ENCODE measurements at regions not wholly inside any gene's neighbourhood (a gene's known extent, or its start where the extent isn't known, plus 50 kb on each side); places are given as distances from the start of the nearest gene placed in this dataset.

- DNase-seq (ENCODE audit: extremely low read depth, low read depth) = no peak
- H3K4me3 ChIP-seq (replicated peaks; ENCODE audit: low read depth, low read length) = no peak overlapping the region
- TF ChIP-seq CTCF (IDR thresholded peaks at IDR 0.05; ENCODE audit: low read depth, low read length, missing control alignments) = no peak
Measured at GRCh38 chr10:128568041-128568440, 441.8 kb upstream of the MKI67 start.

GRCh38 chr10:128568491-128568890 lies 442.3 kb upstream of the MKI67 start:
- TF ChIP-seq CTCF (IDR thresholded peaks at IDR 0.05; ENCODE audit: low read depth, low read length, missing control alignments) = no peak
- no peak overlapping the region for H3K4me3 ChIP-seq (replicated peaks; ENCODE audit: low read depth, low read length)
- DNase-seq (ENCODE audit: extremely low read depth, low read depth) = no peak

- no peak overlapping the region for H3K4me3 ChIP-seq (replicated peaks; ENCODE audit: low read depth, low read length)
- no peak for TF ChIP-seq CTCF (IDR thresholded peaks at IDR 0.05; ENCODE audit: low read depth, low read length, missing control alignments)
- DNase-seq (ENCODE audit: extremely low read depth, low read depth) = no peak
Measured at GRCh38 chr10:128568990-128569945, 443.0 kb upstream of the MKI67 start.

- no peak for TF ChIP-seq CTCF (IDR thresholded peaks at IDR 0.05; ENCODE audit: low read depth, low read length, missing control alignments)
- DNase-seq (ENCODE audit: extremely low read depth, low read depth) = no peak
- H3K4me3 ChIP-seq (replicated peaks; ENCODE audit: low read depth, low read length) = no peak overlapping the region
Measured at GRCh38 chr10:128570319-128570995, 444.2 kb upstream of the MKI67 start.

GRCh38 chr10:128571071-128571470 lies 444.8 kb upstream of the MKI67 start:
- no peak for TF ChIP-seq CTCF (IDR thresholded peaks at IDR 0.05; ENCODE audit: low read depth, low read length, missing control alignments)
- no peak for DNase-seq (ENCODE audit: extremely low read depth, low read depth)
- no peak overlapping the region for H3K4me3 ChIP-seq (replicated peaks; ENCODE audit: low read depth, low read length)

GRCh38 chr10:128571745-128572144 lies 445.5 kb upstream of the MKI67 start:
- TF ChIP-seq CTCF (IDR thresholded peaks at IDR 0.05; ENCODE audit: low read depth, low read length, missing control alignments) = no peak
- DNase-seq (ENCODE audit: extremely low read depth, low read depth) = no peak
- no peak overlapping the region for H3K4me3 ChIP-seq (replicated peaks; ENCODE audit: low read depth, low read length)

Data from HFF-Myc (cell line).